HEK293 (cell line): ENCODE measurements at regions not wholly inside any gene's neighbourhood (a gene's known extent, or its start where the extent isn't known, plus 50 kb on each side); places are given as distances from the start of the nearest gene placed in this dataset.

Experiments used
- CTCF ChIA-PET: fragments of 350-600 bp; formaldehyde crosslinking; extraction: SDS; loops from one replicate; lab custom pipeline; 2021; ENCODE audit warnings: antibody characterized with exemption; lab: Yijun Ruan, JAX
- POLR2A ChIA-PET: fragments of 300-600 bp; formaldehyde crosslinking; extraction: SDS; loops from one replicate; lab custom pipeline; 2020; ENCODE audit warnings: antibody characterized with exemption, inconsistent platforms; lab: Yijun Ruan, JAX
- H3K27ac ChIP-seq: fragments of 200-500 bp; sonication (Bioruptor generic); 2 replicates; pipeline ENCODE4 v1.5.1; 2014; ENCODE audit warnings: low read depth, low read length, control low read depth, inconsistent platforms; ENCODE audit errors: extremely low read depth
- H3K36me3 ChIP-seq, 2 experiments: fragments of 200-500 bp in 1 of 2; sonication (Bioruptor generic) in 1 of 2; 1 replicate in 1 of 2; 2 replicates in 1 of 2; pipeline ENCODE4 v1.5.1; 2014 to 2017; ENCODE audit warnings: inconsistent platforms in 2 of 2, low read length in 2 of 2; ENCODE audit not compliant: control insufficient read depth in 2 of 2, insufficient read depth in 1 of 2
- H3K4me1 ChIP-seq: fragments of 200-500 bp; sonication (Bioruptor generic); 2 replicates; pipeline ENCODE4 v1.5.1; 2014; ENCODE audit warnings: mild to moderate bottlenecking, low read length, inconsistent platforms; ENCODE audit not compliant: control insufficient read depth, insufficient read depth
- H3K4me3 ChIP-seq: 2 replicates; pipeline ENCODE4 v1.5.1; 2011; ENCODE audit warnings: low read depth, mild to moderate bottlenecking, control low read depth, low read length, moderate library complexity
- H3K9me3 ChIP-seq: fragments of 200-500 bp; sonication (Bioruptor generic); 2 replicates; pipeline ENCODE4 v1.5.1; 2014; ENCODE audit warnings: low read depth, low read length, inconsistent platforms; ENCODE audit not compliant: control insufficient read depth, insufficient read depth
- GLIS2 ChIP-seq: fragments of 450-650 bp; formaldehyde crosslinking; IDR thresholded peaks from 2 replicates; pipeline ENCODE4 v1.5.1; 2016; ENCODE audit warnings: missing biosample characterization, missing genetic modification characterization
- HOXA7 ChIP-seq: sonication (generic); formaldehyde crosslinking; IDR thresholded peaks from 2 replicates; pipeline ENCODE4 v1.8.1; 2022; ENCODE audit warnings: missing genetic modification reagents, borderline replicate concordance
- PRDM6 ChIP-seq: fragments of 450-650 bp; formaldehyde crosslinking; IDR thresholded peaks from 2 replicates; pipeline ENCODE4 v1.5.1; 2017; ENCODE audit warnings: missing biosample characterization, missing genetic modification characterization
- SCRT1 ChIP-seq: fragments of 450-650 bp; formaldehyde crosslinking; IDR thresholded peaks from 2 replicates; pipeline ENCODE4 v1.5.1; 2016; ENCODE audit warnings: missing biosample characterization, missing genetic modification characterization, borderline replicate concordance
- TCF7L2 ChIP-seq: IDR thresholded peaks from 2 replicates; pipeline ENCODE4 v1.6.1; 2011; ENCODE audit warnings: low read depth, mild to moderate bottlenecking, inconsistent platforms, low read length, moderate library complexity, borderline replicate concordance
- ZBTB17 ChIP-seq: fragments of 450-650 bp; formaldehyde crosslinking; IDR thresholded peaks from 2 replicates; pipeline ENCODE4 v1.5.1; 2016; ENCODE audit warnings: missing biosample characterization, missing genetic modification characterization
- ZBTB21 ChIP-seq: fragments of 450-650 bp; formaldehyde crosslinking; IDR thresholded peaks from 2 replicates; pipeline ENCODE4 v1.5.1; 2017; ENCODE audit warnings: missing biosample characterization, missing genetic modification characterization
- ZBTB49 ChIP-seq: fragments of 450-650 bp; formaldehyde crosslinking; IDR thresholded peaks from 2 replicates; pipeline ENCODE4 v1.5.1; 2016; ENCODE audit warnings: missing biosample characterization, missing genetic modification characterization, low read depth
- ZNF121 ChIP-seq: fragments of 450-650 bp; formaldehyde crosslinking; IDR thresholded peaks from 2 replicates; pipeline ENCODE4 v1.5.1; 2016; ENCODE audit warnings: missing biosample characterization, missing genetic modification characterization
- ZNF169 ChIP-seq: fragments of 450-650 bp; formaldehyde crosslinking; IDR thresholded peaks from 2 replicates; pipeline ENCODE4 v1.5.1; 2016; ENCODE audit warnings: missing biosample characterization, missing genetic modification characterization
- ZNF24 ChIP-seq: fragments of 450-650 bp; formaldehyde crosslinking; IDR thresholded peaks from 2 replicates; pipeline ENCODE4 v1.5.1; 2016; ENCODE audit warnings: missing biosample characterization, missing genetic modification characterization
- ZNF48 ChIP-seq: fragments of 450-650 bp; formaldehyde crosslinking; IDR thresholded peaks from 2 replicates; pipeline ENCODE4 v1.5.1; 2016; ENCODE audit warnings: missing biosample characterization, missing genetic modification characterization
- ZNF488 ChIP-seq: fragments of 450-650 bp; formaldehyde crosslinking; IDR thresholded peaks from 2 replicates; pipeline ENCODE4 v1.5.1; 2016; ENCODE audit warnings: missing biosample characterization, missing genetic modification characterization
- TF ChIP-seq, protein P1 (sequence below): fragments of 450-650 bp; formaldehyde crosslinking; IDR thresholded peaks from 2 replicates; pipeline ENCODE4 v1.5.1; 2017; ENCODE audit warnings: missing biosample characterization, missing genetic modification characterization
- TF ChIP-seq, protein P2 (sequence below): fragments of 450-650 bp; formaldehyde crosslinking; IDR thresholded peaks from 2 replicates; pipeline ENCODE4 v1.5.1; 2016; ENCODE audit warnings: missing biosample characterization, missing genetic modification characterization
- TF ChIP-seq, protein P3 (sequence below): fragments of 450-650 bp; formaldehyde crosslinking; IDR thresholded peaks from 2 replicates; pipeline ENCODE4 v1.5.1; 2016; ENCODE audit warnings: missing biosample characterization, missing genetic modification characterization

DNA sequence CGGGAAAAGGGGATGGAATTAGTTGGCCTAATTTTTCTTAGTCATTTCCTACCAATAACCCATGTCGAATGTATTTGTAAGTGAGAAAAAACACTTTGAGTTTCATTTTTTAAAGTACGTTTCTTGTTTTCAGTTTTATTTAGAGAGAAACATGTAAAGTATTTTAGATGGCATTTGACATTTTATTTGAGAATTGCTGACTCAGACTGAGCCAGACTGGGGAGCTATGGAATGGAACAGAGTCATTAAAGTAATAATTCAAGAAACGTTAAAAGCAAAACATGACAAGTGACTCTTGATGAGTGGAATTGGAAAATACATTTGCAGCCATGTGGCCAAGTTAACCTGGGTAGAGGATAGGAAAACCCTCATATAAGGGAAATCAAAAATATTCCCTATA lies 286.1 kb upstream of the NPSR1 start (continued):
- TF ChIP-seq SCRT1 (tag by site-specific recombination) (no peak), ZNF48 (tag by site-specific recombination) (no peak), ZNF488 (tag by site-specific recombination) (no peak), TCF7L2 (no peak), ZBTB49 (tag by site-specific recombination) (no peak), GLIS2 (no peak), ZNF24 (tag by site-specific recombination) (no peak), ZBTB21 (tag by site-specific recombination) (no peak), ZBTB17 (tag by site-specific recombination) (no peak), ZNF121 (tag by site-specific recombination) (no peak), ZNF169 (tag by site-specific recombination) (no peak)
- TF ChIP-seq, protein P1, sequence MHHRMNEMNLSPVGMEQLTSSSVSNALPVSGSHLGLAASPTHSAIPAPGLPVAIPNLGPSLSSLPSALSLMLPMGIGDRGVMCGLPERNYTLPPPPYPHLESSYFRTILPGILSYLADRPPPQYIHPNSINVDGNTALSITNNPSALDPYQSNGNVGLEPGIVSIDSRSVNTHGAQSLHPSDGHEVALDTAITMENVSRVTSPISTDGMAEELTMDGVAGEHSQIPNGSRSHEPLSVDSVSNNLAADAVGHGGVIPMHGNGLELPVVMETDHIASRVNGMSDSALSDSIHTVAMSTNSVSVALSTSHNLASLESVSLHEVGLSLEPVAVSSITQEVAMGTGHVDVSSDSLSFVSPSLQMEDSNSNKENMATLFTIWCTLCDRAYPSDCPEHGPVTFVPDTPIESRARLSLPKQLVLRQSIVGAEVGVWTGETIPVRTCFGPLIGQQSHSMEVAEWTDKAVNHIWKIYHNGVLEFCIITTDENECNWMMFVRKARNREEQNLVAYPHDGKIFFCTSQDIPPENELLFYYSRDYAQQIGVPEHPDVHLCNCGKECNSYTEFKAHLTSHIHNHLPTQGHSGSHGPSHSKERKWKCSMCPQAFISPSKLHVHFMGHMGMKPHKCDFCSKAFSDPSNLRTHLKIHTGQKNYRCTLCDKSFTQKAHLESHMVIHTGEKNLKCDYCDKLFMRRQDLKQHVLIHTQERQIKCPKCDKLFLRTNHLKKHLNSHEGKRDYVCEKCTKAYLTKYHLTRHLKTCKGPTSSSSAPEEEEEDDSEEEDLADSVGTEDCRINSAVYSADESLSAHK (tag by site-specific recombination), result no peak
- TF ChIP-seq, protein P2, sequence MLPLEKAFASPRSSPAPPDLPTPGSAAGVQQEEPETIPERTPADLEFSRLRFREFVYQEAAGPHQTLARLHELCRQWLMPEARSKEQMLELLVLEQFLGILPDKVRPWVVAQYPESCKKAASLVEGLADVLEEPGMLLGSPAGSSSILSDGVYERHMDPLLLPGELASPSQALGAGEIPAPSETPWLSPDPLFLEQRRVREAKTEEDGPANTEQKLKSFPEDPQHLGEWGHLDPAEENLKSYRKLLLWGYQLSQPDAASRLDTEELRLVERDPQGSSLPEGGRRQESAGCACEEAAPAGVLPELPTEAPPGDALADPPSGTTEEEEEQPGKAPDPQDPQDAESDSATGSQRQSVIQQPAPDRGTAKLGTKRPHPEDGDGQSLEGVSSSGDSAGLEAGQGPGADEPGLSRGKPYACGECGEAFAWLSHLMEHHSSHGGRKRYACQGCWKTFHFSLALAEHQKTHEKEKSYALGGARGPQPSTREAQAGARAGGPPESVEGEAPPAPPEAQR (tag by site-specific recombination), result no peak
- TF ChIP-seq, protein P3, sequence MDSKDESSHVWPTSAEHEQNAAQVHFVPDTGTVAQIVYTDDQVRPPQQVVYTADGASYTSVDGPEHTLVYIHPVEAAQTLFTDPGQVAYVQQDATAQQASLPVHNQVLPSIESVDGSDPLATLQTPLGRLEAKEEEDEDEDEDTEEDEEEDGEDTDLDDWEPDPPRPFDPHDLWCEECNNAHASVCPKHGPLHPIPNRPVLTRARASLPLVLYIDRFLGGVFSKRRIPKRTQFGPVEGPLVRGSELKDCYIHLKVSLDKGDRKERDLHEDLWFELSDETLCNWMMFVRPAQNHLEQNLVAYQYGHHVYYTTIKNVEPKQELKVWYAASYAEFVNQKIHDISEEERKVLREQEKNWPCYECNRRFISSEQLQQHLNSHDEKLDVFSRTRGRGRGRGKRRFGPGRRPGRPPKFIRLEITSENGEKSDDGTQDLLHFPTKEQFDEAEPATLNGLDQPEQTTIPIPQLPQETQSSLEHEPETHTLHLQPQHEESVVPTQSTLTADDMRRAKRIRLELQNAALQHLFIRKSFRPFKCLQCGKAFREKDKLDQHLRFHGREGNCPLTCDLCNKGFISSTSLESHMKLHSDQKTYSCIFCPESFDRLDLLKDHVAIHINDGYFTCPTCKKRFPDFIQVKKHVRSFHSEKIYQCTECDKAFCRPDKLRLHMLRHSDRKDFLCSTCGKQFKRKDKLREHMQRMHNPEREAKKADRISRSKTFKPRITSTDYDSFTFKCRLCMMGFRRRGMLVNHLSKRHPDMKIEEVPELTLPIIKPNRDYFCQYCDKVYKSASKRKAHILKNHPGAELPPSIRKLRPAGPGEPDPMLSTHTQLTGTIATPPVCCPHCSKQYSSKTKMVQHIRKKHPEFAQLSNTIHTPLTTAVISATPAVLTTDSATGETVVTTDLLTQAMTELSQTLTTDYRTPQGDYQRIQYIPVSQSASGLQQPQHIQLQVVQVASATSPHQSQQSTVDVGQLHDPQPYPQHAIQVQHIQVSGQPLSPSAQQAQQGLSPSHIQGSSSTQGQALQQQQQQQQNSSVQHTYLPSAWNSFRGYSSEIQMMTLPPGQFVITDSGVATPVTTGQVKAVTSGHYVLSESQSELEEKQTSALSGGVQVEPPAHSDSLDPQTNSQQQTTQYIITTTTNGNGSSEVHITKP (tag by site-specific recombination), result no peak
- TF ChIP-seq, all 188 proteins: peak for 0

DNA sequence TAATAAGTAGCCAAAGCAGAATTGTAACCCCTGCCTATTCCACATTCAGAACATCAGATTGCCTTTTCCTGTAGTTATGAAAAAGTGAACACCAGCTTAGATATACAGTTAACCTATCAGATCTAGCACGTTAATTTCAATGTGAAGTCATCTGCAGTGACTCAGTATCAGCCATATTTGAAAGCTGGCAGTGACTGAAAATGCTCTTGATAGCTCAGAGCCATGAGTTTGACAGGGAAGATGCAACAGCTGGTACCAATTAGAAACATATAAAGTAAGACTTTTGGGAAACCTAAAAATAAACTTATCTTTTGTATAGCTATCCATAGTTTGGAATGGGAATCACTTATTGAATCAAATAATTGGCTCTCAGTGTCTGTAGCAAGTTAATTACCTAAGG lies 284.1 kb upstream of the NPSR1 start:
- CTCF ChIA-PET, result interaction anchor here (0.5 kb wide), 1 partner anchor 13 kb away, joined by 3 read pairs; no protein-coding TSS in a partner anchor
- H3K9me3 ChIP-seq, result no peaks in the 10 kb centered on the region
- H3K4me1 ChIP-seq, result no peaks in the 10 kb centered on the region
- TF ChIP-seq HOXA7 (no peak), PRDM6 (tag by site-specific recombination) (no peak)
- H3K4me3 ChIP-seq, result no peak overlapping the region
- no peaks in the 10 kb centered on the region for H3K36me3 ChIP-seq
- H3K27ac ChIP-seq, result no peak overlapping the region
- POLR2A ChIA-PET, result no interaction called here
